ENCODE measurements at regions not wholly inside any gene's neighbourhood (a gene's known extent, or its start where the extent isn't known, plus 50 kb on each side); places are given as distances from the start of the nearest gene placed in this dataset.
"Not testable (repeated sequence)": the region's sequence is repeated elsewhere in the genome, so short reads cannot be mapped to it uniquely, and the experiment has no call there.

DNA sequence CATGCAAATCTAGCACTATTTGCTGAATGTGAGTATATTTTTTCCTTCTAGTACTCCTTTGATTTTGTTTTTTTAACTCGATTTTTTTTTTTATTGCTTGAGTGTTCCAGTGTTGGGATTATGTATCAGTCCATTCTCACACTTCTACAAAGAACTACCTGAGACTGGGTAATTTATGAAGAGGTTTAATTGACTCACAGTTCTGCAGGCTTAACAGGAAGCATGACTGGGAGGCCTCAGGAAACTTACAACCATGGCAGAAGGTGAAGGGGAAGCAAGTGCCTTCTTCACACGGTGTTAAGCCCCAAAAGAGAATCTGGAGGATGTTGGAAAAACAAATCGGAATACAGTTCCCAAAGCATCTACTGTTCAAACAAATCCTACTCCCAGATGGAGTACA, 69.1 kb downstream of the ZNF518B start:
- not testable (repeated sequence) for DNase-seq

DNA sequence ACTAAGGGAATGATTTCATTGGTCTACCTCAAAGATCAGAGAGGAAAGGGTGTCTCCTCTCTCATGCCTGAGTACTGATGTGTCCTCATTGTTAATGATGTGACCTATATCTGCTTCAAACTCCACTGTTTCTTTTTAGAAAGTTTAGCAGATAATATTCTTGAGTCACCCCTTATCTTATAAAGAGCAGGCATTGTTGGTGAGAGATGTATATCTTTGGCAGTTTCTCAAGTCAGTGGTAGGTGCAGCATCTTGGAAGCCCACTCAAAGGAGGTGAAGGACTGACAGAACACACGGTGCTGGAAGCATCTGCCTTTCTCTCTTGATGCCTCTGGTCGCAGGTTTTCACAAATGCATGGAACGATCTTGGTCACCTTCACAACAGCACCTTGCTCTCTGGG, 71.2 kb downstream of the ZNF518B start:
- DNase-seq = no peak

DNA sequence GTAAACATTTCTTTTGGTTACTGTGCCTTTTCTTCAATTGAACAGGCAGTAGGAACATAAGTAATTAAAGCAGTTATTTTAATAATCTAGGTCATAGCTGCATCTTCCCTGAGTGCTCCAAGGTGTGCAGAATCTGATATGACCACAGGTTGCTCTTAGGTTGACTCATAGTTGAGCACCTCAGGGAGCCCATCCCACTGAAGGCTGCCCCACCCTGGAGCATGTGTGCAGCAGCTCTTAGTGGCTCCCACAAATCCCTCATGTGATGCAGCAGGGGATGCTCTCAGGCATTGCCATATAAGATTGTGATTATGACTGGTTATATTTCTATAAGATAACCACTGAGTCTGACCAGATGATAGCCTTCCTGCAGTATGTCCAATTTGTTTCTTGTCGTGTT, 72.3 kb downstream of the ZNF518B start:
- DNase-seq = no peak

DNA sequence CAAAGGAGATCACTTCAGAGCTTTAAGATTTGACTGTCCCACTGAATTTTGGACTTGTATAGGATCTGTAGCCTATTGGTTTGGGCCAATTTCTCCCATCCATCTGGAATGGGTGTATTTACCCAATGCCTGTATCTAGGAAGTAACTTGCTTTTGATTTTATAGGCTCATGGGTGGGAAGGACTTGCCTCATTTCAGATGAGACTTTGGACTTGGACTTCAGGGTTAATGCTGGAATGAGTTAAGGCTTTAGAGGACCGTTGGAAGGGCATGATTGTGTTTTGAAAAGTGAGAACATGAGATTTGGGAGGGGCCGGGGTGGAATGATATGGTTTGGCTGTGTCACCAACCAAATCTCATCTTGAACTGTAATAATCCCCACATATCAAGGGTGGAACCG, 73.8 kb downstream of the ZNF518B start:
- DNase-seq = no peak

DNA sequence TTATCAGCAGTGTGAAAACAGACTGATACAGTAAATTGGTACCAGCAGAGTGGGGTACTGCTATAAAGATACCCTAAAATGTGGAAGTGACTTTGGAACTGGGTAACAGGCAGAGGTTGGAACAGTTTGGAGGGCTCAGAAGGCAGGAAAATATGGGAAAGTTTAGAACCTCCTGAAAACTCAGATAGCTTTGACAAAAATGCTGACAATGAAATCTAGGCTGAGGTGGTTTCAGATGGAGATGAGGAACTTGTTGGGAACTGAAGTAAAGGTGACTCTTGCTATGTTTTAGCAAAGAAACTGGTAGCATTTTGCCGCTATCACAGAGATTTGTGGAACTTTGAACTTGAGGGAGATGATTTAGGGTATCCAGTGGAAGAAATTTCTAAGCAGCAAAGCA, 75.1 kb downstream of the ZNF518B start:
- not testable (repeated sequence) for DNase-seq

DNA sequence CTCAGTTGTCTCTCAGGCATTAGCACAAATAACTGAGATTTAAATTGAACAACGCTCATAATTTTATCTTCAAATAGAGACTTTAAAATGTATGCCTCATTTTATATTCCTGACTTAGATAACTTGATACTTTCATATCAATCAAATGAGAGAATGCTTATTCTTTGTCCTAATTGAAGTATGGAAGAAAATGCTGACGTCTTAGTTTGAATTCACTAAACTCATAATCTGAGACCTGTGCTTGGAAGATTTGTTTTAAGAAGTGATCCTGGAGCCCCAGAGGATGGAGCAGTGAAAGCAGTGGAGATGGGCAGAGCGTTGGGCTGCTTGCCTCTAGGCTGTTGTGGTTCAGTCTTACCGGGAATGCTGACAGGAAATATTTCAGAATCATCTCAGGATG, 76.1 kb downstream of the ZNF518B start:
- DNase-seq = no peak

DNA sequence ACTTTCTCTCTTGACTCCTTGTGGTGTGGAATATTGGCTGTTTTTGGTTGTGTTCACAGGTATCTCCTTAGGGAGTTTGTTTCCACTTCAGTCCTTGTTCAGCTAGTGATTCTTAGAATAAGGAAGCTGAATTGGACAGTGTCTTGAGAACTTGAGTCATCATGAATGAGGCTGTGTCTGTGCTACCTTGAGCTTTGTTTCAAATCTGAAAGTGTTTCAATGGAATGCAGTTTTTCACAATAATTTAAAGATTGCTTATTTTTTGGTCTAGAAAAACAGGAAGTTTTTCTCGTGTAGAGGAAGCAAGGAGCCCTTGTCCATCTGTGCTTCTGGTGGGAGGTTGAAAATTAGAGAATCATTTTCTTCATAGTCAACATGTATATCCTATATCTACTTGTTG, 76.5 kb downstream of the ZNF518B start:
- no peak for DNase-seq

DNA sequence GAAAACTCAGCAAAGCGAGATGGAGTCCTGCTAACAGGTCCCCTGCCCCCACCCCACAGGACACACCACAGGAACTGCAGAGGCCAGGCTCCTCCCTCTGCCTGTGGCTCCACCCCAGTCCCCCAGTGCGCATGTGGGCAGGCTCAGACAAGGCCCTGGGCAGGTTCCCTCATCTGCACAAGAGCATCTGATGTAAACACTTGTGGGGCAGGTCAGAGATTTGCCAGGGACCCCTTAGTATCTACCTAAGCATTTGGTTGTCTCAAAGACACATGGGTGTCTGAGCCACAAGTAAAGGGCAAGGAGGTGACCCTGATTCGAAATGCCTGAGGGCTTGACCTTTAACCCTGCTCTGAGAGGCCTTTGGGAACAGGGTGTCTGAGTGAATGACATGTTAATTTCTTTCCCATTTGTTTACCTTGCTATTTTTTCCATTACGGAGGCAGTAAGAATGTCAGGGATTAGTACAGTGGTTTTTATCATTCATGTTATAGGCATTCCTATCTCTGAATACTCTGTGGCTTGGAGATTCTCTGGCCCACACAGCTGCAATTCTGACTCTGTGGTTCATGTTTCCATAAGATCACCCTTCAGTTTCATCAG, 85.3 kb downstream of the ZNF518B start:
- no peak for DNase-seq

DNA sequence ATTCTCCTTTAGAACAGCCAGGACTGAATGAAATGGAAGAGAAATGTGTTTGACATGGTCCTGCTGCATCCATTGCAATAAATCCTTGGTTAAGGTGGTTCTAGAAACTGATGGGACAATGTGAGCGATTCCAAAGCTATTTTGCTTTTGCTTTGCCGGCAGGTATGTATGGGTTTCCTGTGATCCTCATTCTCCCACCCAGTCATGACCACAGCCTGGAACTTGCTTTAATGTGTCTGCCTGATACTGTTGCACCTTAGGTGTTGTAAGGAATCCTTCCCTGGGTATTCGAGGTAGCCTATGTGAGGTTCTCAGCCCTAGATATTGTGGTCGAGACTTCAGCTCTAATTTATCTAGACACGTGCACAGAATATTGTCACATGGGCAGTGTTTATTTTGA, 86.1 kb downstream of the ZNF518B start:
- no peak for DNase-seq

DNA sequence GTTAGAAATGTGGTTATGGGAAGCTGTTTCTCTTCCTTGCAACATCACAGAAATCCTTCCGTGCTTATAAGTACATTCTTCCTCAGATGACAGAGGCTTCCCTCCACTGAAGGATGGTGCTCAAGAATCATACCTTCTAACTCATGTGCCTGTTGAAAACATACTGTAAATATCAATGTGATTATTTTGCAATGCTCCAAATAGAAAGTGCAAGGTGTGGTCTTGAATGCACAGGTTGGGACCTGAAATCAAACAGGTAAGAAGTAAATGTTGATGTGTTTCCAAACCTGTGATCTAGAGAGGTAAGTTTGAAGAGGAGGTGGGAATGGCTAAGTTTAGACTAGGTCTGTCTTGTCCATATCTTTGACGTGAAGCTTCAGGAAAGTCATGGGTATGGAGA, 87.7 kb downstream of the ZNF518B start:
- no peak for DNase-seq

DNA sequence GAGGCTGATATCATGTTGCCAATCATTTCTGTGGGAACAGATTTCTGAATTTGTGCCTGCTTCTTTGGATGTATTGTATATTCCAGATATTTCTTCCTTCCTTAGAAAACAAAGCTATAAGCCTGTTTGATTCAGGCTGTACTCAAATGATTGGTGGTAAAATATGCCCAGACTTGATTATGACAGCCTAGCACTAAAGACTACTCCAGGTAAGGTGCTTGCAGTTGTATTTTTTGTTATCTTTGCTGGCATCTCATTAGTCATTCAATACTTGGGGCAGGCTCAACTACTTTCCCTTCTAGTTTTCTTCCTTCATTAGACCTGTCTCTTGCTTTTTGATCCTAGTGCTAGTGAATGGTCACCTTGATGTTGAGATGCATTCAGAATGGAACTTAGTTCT, 90.6 kb downstream of the ZNF518B start:
- DNase-seq = no peak

DNA sequence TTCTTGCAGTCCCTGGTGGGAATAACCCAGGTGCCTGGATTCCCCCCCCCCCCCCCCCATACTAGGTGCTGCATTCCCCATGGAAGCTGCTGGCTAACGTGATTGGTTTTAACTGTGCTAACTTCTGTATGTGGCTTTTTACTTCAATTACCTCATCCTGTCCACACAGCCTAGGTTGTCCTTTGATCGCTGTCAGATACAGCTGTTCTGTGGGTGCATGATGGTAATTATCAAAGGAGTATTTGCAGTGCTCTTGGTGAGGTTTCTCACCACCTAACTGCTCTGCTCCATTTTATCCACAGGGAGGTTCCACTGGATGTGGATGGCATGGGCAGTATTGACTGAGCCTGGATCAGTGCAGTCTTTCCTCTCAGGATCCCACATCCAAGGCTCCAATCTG, 93.0 kb downstream of the ZNF518B start:
- no peak for DNase-seq

DNA sequence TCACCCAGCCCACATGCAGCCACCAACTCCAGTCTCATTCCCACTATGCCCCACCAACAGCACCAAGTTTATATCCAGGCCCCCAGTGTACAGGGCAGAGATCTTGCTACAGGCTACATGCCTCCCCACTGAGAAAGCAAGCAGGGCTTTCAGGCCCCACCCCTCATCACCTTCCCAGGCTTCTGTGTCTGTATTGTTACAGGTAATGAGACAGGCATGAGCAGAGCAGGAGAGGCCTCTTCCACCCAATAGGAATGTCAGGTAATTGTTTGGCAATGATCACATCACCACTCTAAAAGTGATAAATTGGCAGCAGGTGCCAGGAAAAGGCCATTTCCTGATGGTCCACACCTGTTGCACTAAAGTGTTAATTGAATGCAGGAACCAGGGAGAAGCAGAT, 102.5 kb downstream of the ZNF518B start:
- DNase-seq = no peak

DNA sequence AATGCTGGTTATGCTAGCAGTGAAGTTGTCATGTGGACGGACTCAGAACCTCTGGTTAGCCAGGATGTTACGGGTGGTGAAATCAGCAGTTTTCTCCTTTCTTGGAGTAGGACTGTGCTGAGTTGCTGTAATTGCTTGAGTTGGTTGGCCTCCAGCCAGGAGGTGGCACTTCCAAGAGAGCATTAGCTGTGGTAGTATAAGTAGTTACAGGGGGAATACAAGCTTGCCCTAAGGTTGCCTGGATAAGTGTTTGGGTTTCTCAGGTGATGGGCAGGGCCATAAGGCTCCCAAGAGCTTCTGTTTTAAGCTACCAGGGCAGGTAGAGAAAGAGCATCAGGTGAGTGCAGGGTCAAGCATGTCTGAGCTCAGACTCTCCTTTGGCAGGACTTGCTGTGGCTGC, 103.0 kb downstream of the ZNF518B start:
- DNase-seq = no peak

DNA sequence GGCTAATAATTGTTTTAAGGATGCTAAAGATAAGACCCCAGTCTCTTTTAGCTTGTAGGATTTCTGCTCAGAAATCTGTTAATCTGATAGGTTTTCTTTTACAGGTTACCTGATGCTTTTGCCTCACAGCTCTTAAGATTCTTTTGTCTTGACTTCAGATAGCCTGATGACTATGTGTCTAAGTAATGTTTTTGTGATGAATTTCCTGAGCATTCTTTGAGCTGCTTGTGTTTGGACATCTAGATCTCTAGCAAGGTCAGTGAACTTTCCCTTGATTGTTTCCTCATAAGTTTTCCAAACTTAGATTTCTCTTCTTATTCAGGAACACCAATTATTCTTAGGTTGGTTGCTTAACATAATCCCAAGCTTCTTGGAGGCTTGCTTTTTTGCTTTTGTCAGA, 104.1 kb downstream of the ZNF518B start:
- no peak for DNase-seq

DNA sequence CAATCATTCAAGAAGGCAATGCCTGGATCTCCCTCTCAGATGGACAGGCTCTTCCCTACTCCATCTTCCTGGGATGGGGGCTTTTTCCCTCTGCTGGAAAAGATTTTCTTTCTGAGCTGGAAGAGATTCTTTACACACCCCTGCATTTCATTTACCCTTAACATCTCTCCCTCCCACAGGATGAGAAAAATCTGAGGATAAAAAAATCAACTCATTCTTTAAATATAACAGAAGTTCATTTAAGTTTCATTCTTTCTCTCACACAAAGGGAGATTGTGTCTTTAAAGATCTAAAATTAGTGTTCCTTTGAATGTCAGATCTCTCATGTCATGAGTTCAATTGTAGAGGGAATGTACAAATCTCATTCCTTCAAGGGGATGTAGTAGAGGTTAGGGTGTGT, 109.0 kb downstream of the ZNF518B start:
- DNase-seq = no peak

DNA sequence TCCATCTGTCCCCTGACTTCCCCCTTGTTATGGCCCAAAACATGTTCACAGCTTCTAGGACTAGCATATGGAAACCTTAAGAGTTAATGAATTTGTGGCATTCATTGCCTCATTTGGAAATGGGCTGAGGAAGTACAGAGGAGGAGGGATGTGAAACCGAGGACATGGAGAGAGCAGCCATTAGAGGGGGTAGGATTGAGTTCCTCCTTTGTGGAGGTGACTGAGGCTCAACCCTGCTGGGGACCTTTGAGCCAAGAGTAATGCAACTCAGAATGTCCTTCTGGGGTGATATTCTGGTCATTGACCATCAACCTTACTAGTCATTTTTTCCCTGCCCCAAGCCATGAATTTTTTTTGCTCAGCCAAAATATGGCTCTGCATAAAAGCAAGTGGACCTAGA, 109.4 kb downstream of the ZNF518B start:
- DNase-seq = no peak

DNA sequence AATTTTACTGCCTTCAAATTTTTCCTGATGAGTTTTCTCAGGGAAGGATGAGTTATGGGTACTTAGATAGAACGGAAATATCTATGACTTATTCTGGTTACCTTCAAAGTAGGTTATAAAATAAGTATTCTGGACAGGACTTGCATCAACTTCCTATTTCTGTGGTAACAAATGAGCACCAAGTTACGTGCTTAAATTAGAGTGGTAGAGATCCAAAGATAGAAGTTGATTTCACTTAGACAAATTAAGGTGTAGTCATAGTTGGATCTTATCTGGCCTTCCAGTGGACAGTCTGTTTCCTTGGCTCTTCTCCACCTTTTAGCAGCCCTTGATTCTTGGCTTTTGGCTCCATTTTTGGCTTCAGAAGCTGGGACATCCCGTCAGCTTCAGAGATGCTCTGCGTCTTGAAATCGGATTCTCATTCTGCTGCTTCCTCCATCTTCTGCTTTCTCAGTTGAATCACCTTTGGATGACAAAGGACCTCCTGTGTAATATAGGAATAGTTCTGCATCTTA, 109.9 kb downstream of the ZNF518B start:
- no peak for DNase-seq

DNA sequence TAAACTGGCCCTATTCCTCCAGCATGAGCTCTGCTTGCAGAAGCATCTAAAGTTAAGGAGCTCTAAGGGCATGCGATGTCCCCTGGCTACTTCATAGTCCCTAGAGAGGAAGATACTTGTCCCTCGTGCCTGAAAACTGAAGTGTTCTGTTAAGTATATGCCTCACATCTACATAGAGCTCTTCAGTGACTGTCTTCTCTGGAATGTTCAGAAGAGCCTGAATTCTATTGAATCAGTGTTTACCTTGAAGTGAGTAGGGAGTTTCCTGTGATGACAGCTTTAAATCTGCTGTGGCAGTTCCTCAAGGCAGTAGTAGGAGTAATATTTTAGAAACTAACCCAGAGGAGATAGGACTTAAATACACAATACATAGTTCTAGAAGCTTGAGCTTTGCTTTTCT, 111.2 kb downstream of the ZNF518B start:
- no peak for DNase-seq

DNA sequence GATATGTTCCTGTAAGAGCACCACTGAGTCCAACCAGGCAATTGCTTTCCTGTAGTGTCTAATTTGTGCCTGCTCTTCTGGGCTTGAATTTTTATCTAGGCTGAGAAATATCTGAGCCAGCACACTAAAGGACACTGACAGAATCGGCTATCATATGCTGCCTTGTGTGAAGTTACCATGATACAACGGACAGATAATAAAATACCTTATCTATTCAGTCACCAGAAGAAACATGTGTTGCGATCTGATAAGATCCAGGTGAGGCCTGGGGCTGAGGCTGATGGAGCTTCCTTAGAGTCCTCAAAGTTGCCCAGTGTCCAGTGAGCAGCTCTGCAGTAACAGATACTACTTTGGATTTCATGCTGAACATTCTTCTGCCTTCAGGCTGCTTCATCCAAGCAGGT, 111.8 kb downstream of the ZNF518B start:
- no peak for DNase-seq

DNA sequence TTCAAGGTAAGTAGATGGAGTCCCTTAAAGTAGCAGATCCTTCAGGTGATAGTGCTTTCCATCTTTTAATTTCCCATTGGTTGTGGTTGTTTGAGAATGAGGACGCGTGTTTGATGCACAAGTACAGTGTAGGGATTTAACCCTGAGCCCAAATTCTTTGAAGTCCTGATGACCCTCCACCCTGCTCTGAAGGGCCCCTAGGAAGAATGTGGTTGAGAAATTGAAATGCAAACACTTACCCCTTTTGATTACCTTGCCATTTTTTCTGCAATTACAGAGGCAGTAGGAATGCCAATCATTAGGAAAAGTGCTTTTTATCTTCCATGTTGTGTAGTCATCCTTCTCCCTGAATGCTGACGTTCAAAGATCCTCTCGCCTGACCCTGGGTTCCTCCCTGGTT, 112.4 kb downstream of the ZNF518B start:
- DNase-seq = no peak

DNA sequence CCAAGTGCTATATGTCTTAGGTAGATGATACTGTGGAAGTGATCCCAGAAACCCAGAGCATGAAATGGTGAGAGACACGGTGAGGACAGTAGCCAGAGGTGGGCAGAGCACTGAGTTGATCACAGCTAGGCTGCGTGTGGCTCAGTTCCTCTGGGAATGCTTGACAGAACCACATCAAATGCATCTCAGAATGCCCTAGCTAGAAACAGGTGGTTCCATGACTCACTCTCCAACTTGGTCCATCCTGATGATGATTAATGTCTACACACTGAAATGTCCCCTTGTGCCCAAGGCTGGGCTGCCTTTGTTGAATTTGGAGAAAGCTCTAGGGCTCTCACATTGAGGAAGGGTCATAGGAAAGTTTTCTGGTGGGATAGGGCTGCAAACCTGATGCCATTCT, 113.6 kb downstream of the ZNF518B start:
- no peak for DNase-seq

DNA sequence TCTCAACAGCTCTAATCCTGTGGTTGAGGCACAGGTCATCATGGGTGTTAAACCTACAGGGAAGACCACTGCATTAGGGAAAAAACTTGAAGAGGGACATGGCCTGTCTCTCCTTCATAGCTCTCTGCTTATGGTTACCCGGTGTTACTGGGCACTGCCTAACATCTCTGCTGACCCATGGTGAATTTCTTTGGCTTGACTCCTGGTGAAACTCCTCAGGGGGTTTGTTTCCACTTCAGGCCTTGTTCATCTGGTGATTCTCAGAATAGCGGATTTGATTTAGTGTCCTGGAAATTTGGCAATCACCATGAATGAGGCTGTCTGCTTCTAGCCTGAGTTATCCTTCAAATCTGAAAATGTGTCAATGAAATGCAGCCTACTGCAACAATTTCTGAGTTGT, 114.4 kb downstream of the ZNF518B start:
- DNase-seq = no peak

DNA sequence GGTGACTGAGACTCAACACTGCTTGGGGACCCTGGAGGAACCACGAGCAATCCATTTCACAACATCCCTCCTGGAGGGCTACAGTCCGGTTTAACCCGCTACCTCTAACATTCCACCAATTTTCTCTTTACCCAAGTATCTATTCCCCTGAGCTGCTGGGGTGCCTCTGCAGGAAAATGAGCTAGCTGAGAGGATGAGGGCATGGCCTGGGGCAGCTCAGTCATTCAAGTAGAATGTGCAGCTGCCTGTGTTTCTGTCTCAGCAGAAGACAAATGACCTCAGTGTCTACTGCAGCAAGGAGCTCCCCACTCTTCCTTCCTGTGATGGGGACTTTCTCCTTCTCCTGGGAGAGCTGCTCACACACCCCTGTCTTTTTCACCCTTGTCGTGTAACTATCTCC, 120.8 kb downstream of the ZNF518B start:
- DNase-seq = no peak

DNA sequence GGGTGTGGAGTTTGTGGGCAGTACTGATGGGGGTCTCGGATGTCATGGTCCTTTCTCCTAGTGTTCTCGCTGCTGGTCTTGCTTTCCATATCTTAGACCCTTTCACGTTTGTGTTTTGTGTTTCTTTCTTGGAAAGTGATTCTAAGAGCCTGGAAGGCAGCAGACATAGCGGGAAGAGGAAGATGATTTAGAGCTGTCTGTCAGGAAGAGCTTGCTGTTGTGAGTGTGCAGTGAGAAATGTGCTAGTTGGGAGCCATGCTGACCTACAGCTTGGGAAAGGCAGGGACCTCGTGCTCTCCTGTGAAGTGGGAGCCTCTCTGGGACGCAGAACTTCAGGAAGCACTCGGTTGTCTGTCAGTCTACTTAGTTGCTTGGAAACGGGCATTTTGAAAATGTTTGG, 122.2 kb downstream of the ZNF518B start:
- DNase-seq = no peak
